ENCODE measurements at regions not wholly inside any gene's neighbourhood (a gene's known extent, or its start where the extent isn't known, plus 50 kb on each side); places are given as distances from the start of the nearest gene placed in this dataset.
"Not testable (repeated sequence)": the region's sequence is repeated elsewhere in the genome, so short reads cannot be mapped to it uniquely, and the experiment has no call there.

GRCh38 chr2:55124682-55125081 lies 74.4 kb upstream of the RTN4 start:
- H3K9me3 ChIP-seq; H3K27me3 ChIP-seq; H3K36me3 ChIP-seq; ATAC-seq; H3K27ac ChIP-seq; DNase-seq; H3K4me3 ChIP-seq; intact Hi-C loops (cut with DNase I): not testable (repeated sequence)
- WGBS, 4 donors, result 94 to 99% (median 98%) methylated on average over 2 of the region's 2 CpGs
- peaks cover 0 to 30% (median 19%) of the 10 kb centered on the region in 12 donors for H3K4me1 ChIP-seq

GRCh38 chr2:55123851-55124269 lies 73.6 kb upstream of the RTN4 start:
- no peak overlapping the region for H3K4me3 ChIP-seq
- peaks cover 0 to 5% (median 0%) of the 10 kb centered on the region in 12 donors for H3K9me3 ChIP-seq
- TF ChIP-seq, protein P1, sequence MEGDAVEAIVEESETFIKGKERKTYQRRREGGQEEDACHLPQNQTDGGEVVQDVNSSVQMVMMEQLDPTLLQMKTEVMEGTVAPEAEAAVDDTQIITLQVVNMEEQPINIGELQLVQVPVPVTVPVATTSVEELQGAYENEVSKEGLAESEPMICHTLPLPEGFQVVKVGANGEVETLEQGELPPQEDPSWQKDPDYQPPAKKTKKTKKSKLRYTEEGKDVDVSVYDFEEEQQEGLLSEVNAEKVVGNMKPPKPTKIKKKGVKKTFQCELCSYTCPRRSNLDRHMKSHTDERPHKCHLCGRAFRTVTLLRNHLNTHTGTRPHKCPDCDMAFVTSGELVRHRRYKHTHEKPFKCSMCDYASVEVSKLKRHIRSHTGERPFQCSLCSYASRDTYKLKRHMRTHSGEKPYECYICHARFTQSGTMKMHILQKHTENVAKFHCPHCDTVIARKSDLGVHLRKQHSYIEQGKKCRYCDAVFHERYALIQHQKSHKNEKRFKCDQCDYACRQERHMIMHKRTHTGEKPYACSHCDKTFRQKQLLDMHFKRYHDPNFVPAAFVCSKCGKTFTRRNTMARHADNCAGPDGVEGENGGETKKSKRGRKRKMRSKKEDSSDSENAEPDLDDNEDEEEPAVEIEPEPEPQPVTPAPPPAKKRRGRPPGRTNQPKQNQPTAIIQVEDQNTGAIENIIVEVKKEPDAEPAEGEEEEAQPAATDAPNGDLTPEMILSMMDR (IDR thresholded peaks at IDR 0.05), result no peak
- no peak for TF ChIP-seq POLR2A (IDR thresholded peaks at IDR 0.05)
- 89 to 100% (median 91%) methylated on average over 2 of the region's 2 CpGs for WGBS, 4 donors
- no peak overlapping the region for H3K27ac ChIP-seq
- DNase-seq, result no peak
- intact Hi-C loops (cut with DNase I), result no loop called here
- H3K4me1 ChIP-seq, result peaks cover 0 to 38% (median 25%) of the 10 kb centered on the region in 12 donors
- H3K36me3 ChIP-seq, result no peaks in the 10 kb centered on the region
- ATAC-seq, result no peak
- H3K27me3 ChIP-seq, result no peaks in the 10 kb centered on the region

DNA sequence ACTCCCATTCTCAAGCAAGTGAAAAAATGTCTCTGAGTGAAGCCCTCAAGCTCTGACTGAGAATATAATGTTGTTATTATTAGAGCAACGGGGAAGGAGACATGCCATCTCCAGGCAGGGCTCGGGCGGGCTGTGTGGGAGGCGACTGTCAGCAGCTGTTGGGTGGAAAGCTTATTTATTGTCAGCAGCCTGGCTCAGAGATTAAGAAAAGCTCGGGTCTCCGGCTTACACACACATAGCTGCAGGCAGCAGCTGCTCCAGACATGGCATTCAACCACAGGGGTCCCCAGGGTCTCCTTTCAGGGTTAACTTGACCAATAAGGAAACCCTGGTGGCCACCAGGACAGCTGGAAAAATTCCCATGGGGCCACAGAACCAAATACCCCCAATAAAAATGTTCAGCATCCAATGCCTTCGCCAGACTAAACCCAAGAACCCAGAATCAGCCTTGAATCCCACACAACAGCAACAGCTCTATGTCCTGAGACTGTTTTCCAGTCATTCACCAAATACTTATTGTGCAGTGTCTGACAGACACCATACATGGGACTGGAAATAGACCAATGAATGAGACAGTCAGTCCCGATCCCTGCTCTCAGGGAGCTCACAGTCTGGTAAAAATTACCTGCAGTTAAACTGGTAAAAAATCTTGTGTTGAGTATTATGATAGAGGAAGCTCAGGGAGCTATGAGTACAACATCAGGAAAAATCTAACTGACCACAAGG lies 70.5 kb upstream of the RTN4 start:
- Histone ChIP-seq H3K27me3 (no peaks in the 10 kb centered on the region), H3K4me3 (peak overlapping the region in 2 of 12 donors; percentile 6 to 19), H3K27ac (peak overlapping the region in 10 of 12 donors; percentile 2 to 84 (median 59)), H3K9me3 (peaks cover 0 to 5% (median 0%) of the 10 kb centered on the region in 12 donors), H3K36me3 (no peaks in the 10 kb centered on the region), H3K4me1 (peaks cover 0 to 43% (median 26%) of the 10 kb centered on the region in 12 donors)
- DNase-seq, result peak; percentile 57 to 77 (median 69)
- intact Hi-C loops (cut with DNase I), result no loop called here
- WGBS, 4 donors, result 23 to 33% (median 31%) methylated on average over 8 of the region's 8 CpGs
- peak; percentile 79 to 91 (median 86) for ATAC-seq
- no peak for TF ChIP-seq POLR2A (IDR thresholded peaks at IDR 0.05)
- TF ChIP-seq, protein P1 (IDR thresholded peaks at IDR 0.05), result no peak

GRCh38 chr2:55119711-55120487 lies 69.6 kb upstream of the RTN4 start:
- WGBS, 4 donors, result 55 to 76% (median 68%) methylated on average over 6 to 10 of the region's 10 CpGs
- ATAC-seq (peak; percentile 32 to 77 (median 63)), DNase-seq (no peak)
- intact Hi-C loops (cut with DNase I), result loop anchor here in 6 of 10 donors (5.0 to 10.0 kb wide), 3 partner anchors 37 to 65 kb away; partner anchors contain the start of gene RTN4 (in 2 of the 6)
- Histone ChIP-seq H3K27ac (peak overlapping the region in 10 of 12 donors; percentile 2 to 84 (median 59)), H3K4me1 (peaks cover 0 to 47% (median 26%) of the 10 kb centered on the region in 12 donors), H3K27me3 (no peaks in the 10 kb centered on the region), H3K9me3 (peaks cover 0 to 4% (median 0%) of the 10 kb centered on the region in 12 donors), H3K36me3 (no peaks in the 10 kb centered on the region), H3K4me3 (no peak overlapping the region)
- TF ChIP-seq POLR2A (IDR thresholded peaks at IDR 0.05), result no peak
- TF ChIP-seq, protein P1 (IDR thresholded peaks at IDR 0.05), result no peak
